ENCODE measurements at regions not wholly inside any gene's neighbourhood (a gene's known extent, or its start where the extent isn't known, plus 50 kb on each side); places are given as distances from the start of the nearest gene placed in this dataset.

- no peak for DNase-seq
Observed at GRCh38 chr2:128710729-128711128, 392.1 kb upstream of the HS6ST1 start.

- no peak for DNase-seq
Observed at GRCh38 chr2:128714285-128714684, 395.6 kb upstream of the HS6ST1 start.

DNA sequence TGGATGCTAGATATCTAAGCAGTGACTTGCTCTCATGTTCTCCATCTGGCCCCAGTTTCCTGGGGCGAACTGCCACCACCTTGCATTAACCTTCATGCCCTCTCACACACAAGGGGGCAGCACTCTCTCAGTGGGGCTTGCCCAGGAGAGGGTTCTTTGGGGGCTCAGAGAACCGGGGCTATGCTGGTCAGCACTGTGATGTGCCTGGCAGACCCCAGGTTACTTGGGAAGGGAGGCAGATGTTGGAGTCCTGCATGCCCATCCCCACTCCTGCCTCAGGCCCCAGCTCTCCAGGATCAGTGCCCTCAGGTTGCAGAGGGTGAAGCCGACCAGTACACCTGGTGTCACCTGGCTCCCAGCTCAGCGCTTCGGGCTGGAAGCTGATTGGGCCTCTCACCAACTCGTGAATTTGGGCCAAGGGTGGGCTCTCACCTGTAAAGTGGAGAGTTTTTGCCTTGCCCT, 396.2 kb upstream of the HS6ST1 start:
- DNase-seq = no peak

DNA sequence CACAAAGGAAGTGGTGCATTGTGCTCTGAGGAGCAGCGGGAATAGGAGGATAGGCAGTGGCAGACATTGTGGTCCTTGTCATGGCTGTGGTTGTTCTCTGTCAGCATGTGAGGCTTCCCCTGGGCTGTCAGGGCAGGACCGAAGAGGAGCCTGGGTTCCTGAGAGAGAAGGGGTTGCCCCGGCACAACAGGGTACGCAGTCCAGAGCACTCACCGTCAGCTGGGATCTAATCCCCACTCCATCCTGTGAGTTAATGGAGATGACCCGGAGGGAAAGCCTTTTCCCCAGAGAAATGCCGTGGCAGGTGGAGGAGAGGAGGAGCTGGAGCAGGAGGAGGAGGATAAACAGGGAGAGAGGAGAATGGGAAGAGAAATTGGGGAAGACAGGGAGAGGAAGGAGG, 396.7 kb upstream of the HS6ST1 start:
- DNase-seq = no peak

GRCh38 chr2:128716299-128716721, 397.6 kb upstream of the HS6ST1 start:
- no peak for DNase-seq

DNA sequence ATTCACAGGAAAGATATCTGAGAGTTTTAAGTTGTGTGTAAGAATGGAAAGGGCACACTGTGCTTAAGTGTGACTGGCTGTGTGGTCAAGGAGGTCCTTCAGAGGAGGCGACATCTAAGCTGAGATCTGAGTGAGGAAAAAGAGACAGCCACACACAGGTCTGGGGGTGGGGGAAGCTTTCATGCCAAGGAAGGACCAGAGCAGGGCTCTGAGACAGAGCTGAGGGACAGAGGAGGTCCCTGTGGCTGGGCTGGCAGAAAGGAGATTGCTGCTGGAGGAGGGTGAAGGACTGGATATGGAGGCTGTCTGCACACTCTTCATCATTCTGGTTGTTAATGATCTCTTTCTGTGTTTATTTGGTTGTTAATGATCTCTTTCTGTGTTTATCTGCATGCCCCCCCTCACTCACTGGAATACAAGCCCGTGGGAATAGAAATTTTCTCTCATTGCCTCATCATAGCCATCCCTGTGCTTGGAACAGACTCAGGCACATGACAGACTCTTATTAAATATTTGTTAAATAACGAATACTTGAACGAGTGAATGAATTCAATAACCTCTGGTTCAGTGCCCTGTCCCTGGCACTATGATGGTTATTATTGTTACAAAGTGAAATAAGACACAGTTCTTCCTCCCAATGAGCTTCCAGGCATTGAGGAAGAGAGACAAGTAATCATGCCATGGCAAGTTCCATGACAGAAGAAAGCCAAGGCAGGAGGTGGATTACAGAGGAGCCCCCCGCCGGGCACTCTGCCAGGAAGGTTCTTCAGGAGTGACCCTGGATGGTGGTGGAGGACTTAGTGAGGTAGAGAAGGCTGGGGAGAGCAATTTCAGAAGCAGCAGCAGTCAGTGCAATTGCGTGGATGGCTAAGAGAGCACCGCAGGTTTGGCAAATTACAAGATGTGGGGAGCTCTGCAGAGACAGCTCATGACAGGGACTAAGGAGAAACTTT, 399.4 kb upstream of the HS6ST1 start:
- no peak for DNase-seq

- DNase-seq = no peak
Observed at GRCh38 chr2:128720080-128721022, 401.7 kb upstream of the HS6ST1 start.

GRCh38 chr2:128721096-128721495, 402.4 kb upstream of the HS6ST1 start:
- no peak for DNase-seq

- DNase-seq = no peak
Observed at GRCh38 chr2:128722489-128722888, 403.8 kb upstream of the HS6ST1 start.

DNA sequence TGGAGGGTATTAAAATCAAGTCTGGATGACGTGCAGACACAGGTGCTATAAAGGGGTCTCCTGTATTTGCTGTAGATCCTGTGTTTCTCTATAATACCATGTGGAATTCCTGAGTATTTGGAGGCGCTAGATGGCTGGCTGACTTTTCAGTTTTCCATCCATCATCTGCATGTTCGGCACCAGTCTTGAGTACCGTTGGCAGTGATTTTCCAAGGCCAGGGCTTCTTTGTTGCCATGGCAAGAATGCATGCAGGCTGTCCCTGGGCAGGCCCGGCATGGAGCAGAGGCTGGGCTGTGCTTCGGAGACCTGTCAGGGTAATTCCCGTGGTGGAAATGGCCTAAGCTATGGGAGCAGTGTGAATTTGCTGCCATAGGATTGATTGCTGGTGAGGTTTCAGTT, 405.9 kb upstream of the HS6ST1 start:
- DNase-seq = no peak

- no peak for DNase-seq
Observed at GRCh38 chr2:128724972-128725371, 406.3 kb upstream of the HS6ST1 start.

- no peak for DNase-seq
Observed at GRCh38 chr2:128726236-128726635, 407.6 kb upstream of the HS6ST1 start.

DNA sequence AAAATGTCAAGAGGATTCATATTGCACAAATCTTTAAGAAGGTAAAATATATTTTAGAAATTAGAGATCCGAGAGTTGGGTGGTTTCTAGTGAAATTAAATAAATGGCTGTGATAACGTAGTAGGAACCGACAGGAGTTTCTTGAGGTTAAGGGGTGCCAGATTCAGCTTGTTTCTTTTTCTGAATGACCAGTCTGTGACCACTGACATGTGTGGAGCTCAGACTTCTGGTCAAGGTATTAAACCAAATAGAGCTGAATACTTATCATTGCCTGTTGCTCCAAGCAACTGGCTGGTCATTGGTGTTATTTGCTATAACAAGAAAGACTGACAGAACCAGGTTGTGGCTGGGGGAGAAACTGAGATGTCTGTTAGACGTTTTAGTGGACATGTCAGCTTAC, 408.2 kb upstream of the HS6ST1 start:
- no peak for DNase-seq

DNA sequence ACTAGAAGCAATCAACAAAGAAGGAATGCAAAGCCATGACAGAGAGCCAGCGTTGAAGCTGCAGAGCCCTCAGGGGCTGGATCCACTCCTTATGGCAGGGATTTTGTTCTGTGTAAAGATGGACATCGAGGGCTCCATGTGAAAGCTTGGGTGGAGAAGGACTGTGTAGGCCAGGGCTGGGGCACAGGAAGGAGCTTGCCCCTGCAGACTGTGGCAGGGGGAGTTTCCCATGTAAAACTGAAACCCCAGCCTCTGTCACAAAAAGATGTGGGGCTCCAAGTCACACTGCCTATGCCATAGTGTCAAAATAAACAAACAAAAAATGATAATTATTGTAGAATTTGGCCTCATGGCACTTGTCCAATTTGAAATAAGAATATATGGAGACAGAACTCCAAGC, 408.7 kb upstream of the HS6ST1 start:
- DNase-seq = no peak

DNA sequence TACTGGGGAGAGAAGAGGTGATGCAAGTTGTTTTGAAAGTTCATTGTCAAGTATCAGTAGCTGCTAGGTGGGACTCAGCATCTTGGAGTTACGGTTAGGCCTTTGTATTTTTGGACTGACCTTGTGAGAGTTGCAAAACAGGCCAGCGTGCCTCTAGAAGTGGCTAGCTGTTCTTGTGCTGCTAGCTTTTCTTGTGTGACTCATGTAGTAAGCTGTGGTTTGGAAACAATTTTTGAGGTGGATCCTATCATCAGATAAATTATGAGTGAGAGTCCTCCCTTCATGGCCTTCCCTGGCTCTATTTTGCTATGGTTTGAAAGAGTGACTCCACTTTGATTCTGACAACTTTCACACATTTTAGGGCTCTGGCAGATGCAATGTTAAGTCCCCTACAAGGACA, 409.2 kb upstream of the HS6ST1 start:
- DNase-seq = no peak

DNA sequence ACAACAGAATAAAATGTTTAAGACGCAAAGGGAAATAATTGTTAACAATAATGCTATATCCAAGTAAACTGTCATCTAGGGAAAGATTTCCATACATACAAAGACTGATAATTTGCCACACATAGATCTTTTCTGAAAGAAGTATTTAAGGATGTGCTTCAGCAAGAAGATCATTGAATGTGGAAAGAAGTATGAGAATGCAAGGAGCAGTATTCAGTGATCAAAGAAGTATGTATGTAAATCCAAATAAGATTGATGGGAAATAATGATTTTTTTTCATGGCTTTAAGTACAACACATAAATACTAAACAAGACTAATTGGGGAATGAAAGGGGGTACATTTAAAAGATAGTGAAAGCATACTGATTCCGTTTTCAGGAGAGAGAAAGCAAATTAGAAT, 410.4 kb upstream of the HS6ST1 start:
- no peak for DNase-seq

DNA sequence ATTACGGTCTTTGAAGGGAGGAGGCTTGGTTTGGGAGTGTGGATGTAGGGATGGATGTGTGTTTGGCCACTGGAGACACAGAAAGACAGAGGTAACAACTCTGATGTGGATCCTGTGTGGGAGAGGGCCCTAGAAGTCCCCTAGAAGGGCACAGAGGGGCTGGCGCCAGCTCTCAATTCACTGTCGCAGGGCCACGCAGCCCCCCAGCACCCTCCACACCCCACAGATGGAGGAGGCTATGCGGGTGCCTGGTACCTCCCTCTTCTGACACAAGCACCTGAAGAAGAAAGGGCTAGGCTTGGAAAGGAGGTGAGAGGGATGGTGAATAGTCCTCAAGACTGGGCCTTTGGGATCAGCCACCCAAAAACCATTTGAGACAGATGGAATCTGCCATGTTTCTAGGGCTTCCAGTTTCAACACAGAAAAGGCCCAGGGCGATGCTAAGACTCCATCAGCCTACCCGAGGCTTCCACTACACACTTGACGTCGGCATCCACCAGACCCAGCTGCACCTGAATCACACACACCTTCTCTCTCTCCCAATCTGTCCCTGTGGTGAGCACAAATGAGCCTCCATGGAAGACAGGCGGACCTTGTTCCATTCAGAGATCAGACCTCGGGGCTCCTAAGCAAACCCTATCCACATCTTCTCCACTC, 413.5 kb upstream of the HS6ST1 start:
- DNase-seq = no peak

GRCh38 chr2:128732976-128733431, 414.3 kb upstream of the HS6ST1 start:
- no peak for DNase-seq

- DNase-seq = no peak
Observed at GRCh38 chr2:128733450-128733849, 414.8 kb upstream of the HS6ST1 start.

- DNase-seq = no peak
Observed at GRCh38 chr2:128734521-128735295, 416.0 kb upstream of the HS6ST1 start.

DNA sequence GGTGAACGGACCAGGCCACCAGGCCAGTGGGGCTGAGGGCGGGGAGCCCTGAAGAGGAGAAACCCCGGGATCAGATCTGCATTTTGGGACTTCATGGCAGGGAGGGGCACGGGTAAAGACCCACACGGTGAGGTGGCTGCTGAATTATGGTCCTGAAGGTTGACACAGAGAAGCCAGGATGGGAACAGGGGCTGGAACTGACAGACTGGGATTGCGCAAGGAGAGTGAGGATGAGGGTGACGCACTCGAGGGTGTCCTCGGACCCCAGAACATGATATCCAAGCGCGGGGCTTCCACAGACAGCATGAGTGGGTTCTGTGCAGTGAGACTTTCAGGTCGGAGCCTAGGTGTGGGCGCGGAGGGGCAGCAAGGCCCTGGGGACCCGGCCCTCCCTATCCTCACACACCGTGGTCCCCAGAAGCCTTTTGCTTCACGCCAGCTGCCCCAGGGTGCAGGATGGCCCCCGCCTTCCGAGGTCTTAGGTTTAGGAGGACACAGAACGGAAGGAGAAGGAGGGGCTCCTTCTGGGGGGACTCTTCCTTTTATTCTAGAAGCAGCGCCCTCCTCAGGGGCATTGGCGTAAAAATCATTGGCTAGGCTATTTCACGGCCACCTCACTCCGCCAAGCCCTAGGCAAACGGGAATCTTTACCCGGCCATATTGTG, 416.8 kb upstream of the HS6ST1 start:
- DNase-seq = no peak

All from CD4-positive, alpha-beta T cell treated with Interleukin-6 for 4 hours (primary cell).